HG03108 (cell line): ENCODE measurements at regions not wholly inside any gene's neighbourhood (a gene's known extent, or its start where the extent isn't known, plus 50 kb on each side); places are given as distances from the start of the nearest gene placed in this dataset.
"Not testable (repeated sequence)": the region's sequence is repeated elsewhere in the genome, so short reads cannot be mapped to it uniquely, and the experiment has no call there.

Source experiments
- ATAC-seq: cut with Tn5 transposase; IDR thresholded peaks from one replicate; pipeline ENCODE4 v1.9.1; 2021; ENCODE audit warnings: moderate library complexity; ENCODE audit not compliant: unreplicated experiment

DNA sequence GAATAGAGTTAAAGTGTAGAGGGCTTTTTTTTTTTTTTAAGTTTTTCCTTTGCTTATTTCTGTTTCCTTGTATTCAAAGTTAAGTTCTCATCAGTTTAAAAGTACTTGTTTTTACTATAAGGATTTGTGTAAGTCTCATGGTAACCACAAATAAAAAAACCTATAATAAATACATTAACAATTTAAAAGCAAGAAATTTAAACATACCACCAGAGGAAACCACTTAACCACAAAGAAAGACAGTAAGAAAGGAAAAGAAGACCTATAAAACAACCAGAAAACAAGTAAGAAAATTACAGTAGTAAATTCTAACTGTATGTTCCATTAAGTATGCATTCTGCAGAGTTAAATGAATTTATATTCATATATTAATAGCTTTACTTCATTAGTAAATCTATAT is 999.1 kb upstream of the ATXN8OS start:
- no peak for ATAC-seq

GRCh38 chr13:69107436-69107835 is 1000.2 kb upstream of the ATXN8OS start:
- no peak for ATAC-seq

GRCh38 chr13:69101841-69102240 is 1005.8 kb upstream of the ATXN8OS start:
- no peak for ATAC-seq

DNA sequence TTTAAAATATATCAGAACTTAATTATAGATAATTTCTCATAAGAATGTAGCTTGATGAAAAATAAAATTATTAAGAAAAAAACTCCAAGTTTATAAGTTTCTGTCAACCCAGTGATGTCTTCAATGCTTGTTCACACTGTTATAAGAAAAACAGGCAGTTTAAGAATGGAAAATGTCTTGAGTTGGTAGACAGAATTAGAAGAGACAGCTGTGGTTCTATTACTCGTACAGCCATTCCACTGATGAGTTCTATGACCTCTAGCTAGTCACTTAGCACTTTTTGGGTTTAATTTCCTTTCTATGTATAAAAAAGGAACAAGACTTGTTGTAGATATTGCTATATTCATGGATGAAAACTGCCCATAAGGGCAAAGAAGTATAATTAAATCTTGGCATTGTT is 1013.1 kb upstream of the ATXN8OS start:
- no peak for ATAC-seq

DNA sequence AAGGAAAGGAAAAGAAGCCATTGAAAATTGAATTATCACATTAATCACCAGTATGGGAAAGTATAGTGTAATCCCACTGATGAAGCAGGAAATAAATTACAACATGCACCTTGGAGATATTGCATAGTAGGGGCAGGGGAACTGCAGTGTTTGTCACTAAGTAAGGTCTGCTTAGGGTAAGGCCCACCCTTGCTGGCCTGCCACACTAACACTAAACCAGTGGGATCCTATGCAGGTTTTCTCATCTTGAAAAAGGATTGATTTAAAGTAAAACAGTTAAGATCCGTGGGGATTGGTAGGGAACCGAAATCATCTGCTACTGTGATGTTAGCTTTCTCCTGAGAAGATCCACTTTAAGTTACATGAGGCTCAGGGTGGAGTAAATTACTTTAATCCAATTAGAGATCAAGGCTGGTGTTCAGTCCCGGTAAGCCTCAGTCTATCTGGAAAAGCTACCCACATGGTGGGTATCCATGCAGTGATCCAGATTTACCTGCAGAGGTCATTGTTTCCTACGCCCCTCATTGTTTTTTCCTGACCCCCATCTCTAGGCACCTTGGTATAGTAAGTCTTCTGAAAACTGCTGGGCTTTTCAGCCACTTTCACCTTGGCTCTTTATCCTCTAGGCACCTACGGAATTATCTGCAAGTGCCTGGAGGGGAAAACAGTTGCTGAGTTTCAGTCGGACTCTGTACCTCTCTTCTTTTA is 1014.9 kb upstream of the ATXN8OS start:
- no peak for ATAC-seq

- no peak for ATAC-seq
Observed at GRCh38 chr13:69077267-69077666, 1030.4 kb upstream of the ATXN8OS start.

DNA sequence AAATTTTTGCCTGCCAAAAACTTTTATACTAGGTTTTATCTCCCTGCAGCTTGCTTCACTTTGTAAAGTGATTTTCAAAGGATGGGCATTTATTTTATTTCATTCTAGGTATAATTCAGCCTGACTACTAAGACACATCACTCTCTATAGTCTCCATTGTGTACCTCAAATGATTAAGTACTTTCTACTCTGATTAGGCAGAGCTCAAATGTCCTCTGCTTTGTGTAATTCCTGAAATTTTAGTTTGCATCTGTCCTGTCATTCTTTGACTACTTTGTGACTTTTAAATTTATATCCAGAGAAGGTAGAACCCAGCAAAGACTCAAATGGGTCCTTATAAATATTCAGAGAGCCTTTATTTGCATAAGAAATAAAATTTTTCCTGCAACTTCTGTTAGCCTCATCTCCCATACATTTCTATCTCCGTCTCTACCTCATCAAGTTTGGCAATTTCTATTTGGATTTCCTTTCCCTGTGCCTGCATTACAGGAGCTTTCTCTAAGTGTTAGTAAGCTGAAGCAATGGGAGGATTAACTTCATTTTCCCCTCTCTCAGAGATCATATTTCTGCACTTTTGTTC is 1038.0 kb upstream of the ATXN8OS start:
- ATAC-seq, result no peak

- no peak for ATAC-seq
Observed at GRCh38 chr13:69050696-69051095, 1056.9 kb upstream of the ATXN8OS start.

- no peak for ATAC-seq
Observed at GRCh38 chr13:69044629-69045028, 1063.0 kb upstream of the ATXN8OS start.

DNA sequence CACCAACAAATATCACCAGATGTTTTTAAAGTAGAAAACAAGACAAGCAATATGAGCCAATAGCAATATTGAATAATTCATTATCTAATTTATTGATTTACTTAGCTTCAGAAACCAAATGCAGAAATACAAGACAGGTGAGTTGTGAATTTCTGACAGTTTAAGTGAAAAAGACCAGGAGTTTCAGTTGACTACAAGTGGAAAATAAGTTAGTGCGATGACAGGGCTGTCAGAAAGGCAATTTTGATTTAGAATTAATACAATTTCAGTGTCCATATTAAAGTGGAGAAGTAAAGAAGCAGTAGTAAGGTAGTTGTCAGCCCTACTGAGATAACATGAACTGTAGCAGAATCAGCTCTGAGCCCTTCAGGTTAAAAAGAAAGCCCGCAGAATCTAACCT is 1066.7 kb upstream of the ATXN8OS start:
- no peak for ATAC-seq

- no peak for ATAC-seq
Observed at GRCh38 chr13:69035771-69036170, 1071.9 kb upstream of the ATXN8OS start.

DNA sequence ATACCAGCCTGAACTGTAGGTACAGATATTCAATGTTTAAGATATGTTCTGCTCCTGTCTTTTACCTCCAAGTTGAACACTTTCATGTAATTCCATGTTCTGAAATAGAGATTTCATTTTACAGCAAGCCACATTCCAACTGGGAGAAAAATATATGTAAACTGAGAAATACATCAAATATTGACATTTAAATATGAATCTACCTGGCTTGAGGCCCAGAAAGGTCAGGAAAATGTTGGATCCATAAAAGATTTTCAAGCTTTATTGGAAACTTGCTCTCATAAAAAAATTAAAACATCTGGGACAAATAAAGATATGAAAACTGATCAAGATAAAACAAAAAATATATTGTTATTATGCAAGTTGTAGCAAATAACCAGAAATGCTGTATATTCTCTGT is 1078.7 kb upstream of the ATXN8OS start:
- ATAC-seq, result no peak

DNA sequence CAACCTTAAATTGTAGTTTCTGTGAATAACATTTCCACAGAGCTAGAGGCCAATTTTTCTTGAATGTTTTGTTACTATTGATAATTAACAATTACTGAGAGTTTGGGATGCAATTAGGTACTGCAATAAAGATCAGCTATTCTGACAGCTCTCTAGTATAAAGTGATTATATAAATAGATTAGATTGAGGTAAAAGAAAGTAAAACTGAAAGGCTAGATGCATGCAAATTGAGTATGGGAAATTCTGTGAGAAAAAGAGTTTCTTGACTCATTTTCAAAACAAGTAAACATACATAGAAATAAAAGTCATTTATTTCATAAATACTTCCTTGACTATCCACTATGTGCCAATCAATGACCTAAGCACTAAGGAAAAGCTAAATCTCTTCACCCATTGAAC is 1087.5 kb upstream of the ATXN8OS start:
- no peak for ATAC-seq

DNA sequence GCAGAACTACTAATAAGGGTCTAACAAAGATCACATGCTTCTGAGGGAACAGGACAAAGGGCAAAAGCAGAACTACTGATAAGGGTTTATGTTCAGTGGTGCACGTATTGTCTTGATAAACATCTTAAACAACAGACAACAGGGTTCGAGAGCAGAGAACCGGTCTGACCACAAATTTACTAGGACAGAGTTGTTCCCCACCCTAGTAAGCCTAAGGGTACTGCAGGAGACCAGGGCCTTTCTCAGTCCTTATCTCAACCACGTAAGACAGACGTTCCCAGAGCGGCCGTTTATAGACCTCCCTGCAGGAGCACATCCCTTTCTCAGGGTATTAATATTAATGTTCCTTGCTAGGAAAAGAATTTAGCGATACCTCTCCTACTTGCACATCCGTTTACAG is 1089.5 kb upstream of the ATXN8OS start:
- not testable (repeated sequence) for ATAC-seq

DNA sequence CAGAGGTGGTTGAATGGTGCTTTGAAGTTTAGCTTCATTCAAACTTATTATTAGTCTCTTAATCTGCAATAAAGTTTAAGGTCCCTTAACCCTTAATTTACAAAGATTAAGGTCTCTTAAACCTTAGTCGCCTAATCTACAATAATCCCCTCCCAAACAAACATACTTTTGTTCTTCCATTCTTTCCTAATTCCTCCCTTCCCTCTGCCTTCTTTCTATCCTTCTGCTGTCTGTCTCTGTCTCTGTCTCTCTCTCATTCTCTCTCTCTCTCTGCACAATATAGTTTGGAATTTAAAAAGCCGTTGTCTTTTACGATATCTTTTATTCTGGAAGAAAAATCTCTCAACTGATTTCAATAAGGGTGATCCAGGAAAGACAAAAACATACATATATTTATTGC is 1096.8 kb upstream of the ATXN8OS start:
- no peak for ATAC-seq

- no peak for ATAC-seq
Observed at GRCh38 chr13:69008499-69008898, 1099.1 kb upstream of the ATXN8OS start.

DNA sequence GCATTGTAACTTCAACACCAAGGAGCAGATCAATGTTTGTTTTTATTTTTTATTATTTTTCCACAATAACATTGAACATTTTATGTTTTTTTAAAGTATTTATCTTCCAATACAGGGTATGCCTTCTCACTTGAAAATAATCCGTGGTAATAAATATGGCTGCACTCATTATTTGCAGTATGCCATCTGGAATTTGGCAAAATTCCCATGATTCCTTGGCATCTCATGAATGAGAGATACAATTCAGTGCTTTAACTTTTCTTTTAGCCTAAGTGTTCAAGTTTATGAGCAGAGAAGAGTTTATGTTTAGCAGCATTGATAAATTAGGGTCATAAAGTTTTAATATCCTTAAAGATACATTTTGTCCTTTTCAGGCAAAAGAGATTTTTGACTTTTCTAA is 1109.6 kb upstream of the ATXN8OS start:
- ATAC-seq, result no peak

GRCh38 chr13:68996668-68997025 is 1111.0 kb upstream of the ATXN8OS start:
- no peak for ATAC-seq

- no peak for ATAC-seq
Observed at GRCh38 chr13:68995972-68996667, 1111.5 kb upstream of the ATXN8OS start.

DNA sequence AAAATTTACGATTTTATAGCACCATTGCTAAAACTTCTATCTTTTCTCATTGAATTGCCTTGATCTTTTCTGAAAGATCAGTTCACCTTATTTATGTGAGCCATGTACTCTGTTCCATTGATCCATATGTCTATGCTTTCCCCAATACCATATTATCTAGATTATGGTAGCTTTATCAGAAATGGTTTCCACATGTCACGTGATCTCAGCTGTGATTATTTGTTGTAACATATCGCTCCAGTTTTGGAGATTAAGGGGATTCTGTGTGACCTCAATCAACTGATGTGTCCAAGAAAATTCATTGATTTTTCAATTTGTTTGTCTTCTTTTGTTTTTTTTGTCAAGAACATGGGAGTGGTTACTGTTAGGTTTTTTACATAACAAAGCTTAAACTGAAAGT is 1114.5 kb upstream of the ATXN8OS start:
- ATAC-seq, result no peak

DNA sequence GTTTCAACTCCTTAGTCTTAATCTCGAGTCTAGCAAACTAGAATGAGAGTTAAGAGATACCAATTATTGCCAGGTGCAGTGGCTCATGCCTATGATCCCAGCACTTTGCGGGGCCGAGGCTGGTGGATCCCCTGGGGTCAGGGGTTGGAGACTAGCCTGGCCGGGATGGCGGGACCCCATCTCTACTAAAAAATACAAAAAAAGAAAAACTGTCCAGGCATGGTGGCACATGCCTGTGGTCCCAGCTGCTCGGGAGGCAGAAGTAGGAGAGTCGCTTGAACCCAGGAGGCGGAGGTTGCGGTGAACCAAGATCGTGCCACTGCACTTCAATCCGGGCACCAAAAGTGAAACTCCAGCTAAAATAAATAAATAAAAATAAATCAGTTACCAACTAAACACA is 1119.5 kb upstream of the ATXN8OS start:
- ATAC-seq, result no peak

- ATAC-seq, result no peak
Observed at GRCh38 chr13:68987585-68987984, 1120.0 kb upstream of the ATXN8OS start.
